ENCODE measurements at regions not wholly inside any gene's neighbourhood (a gene's known extent, or its start where the extent isn't known, plus 50 kb on each side); places are given as distances from the start of the nearest gene placed in this dataset.

GRCh38 chr9:11828201-11828600 is 865.0 kb upstream of the TYRP1 start:
- intact Hi-C loops (cut with DNase I), result no loop called here
- no peaks in the 10 kb centered on the region for H3K9me3 ChIP-seq (ENCODE audit: control insufficient read depth in 2 of 3, insufficient read depth in 1 of 3, low read length in 3 of 3)
- TF ChIP-seq CTCF (IDR thresholded peaks at IDR 0.05; ENCODE audit: borderline replicate concordance, extremely low read depth, insufficient read depth), result no peak
- DNase-seq, result no peak
- no peaks in the 10 kb centered on the region for H3K36me3 ChIP-seq (ENCODE audit: control insufficient read depth in 2 of 3, insufficient read depth in 3 of 3, low read length in 3 of 3)
- FAIRE-seq, result no peak
- no peak overlapping the region for H3K9ac ChIP-seq (ENCODE audit: low read length in 3 of 3)
- no peaks in the 10 kb centered on the region for H3K4me1 ChIP-seq (ENCODE audit: control insufficient read depth in 2 of 3, insufficient read depth in 2 of 3, low read depth in 1 of 3, low read length in 3 of 3)
- no peak overlapping the region for H3K27ac ChIP-seq (ENCODE audit: low read depth in 2 of 2, low read length in 2 of 2)
- no peak overlapping the region for H3K4me3 ChIP-seq (ENCODE audit: low read length in 3 of 3)
- no peaks in the 10 kb centered on the region for H3K27me3 ChIP-seq (ENCODE audit: control insufficient read depth, insufficient read depth, low read length)

GRCh38 chr9:11833056-11833455 is 860.1 kb upstream of the TYRP1 start:
- no peak for DNase-seq
- Histone ChIP-seq H3K9me3 (ENCODE audit: control insufficient read depth in 2 of 3, insufficient read depth in 1 of 3, low read length in 3 of 3) (peaks cover 0 to 10% (median 0%) of the 10 kb centered on the region in 3 donors), H3K36me3 (ENCODE audit: control insufficient read depth in 2 of 3, insufficient read depth in 3 of 3, low read length in 3 of 3) (no peaks in the 10 kb centered on the region), H3K27ac (ENCODE audit: low read depth in 2 of 2, low read length in 2 of 2) (no peak overlapping the region), H3K9ac (ENCODE audit: low read length in 3 of 3) (no peak overlapping the region), H3K27me3 (ENCODE audit: control insufficient read depth, insufficient read depth, low read length) (no peaks in the 10 kb centered on the region), H3K4me1 (ENCODE audit: control insufficient read depth in 2 of 3, insufficient read depth in 2 of 3, low read depth in 1 of 3, low read length in 3 of 3) (no peaks in the 10 kb centered on the region), H3K4me3 (ENCODE audit: low read length in 3 of 3) (no peak overlapping the region)
- FAIRE-seq, result no peak
- intact Hi-C loops (cut with DNase I), result no loop called here
- no peak for TF ChIP-seq CTCF (IDR thresholded peaks at IDR 0.05; ENCODE audit: borderline replicate concordance, extremely low read depth, insufficient read depth)

GRCh38 chr9:11868795-11869194 is 824.4 kb upstream of the TYRP1 start:
- FAIRE-seq (no peak), DNase-seq (no peak)
- Histone ChIP-seq H3K9ac (ENCODE audit: low read length in 3 of 3) (no peak overlapping the region), H3K9me3 (ENCODE audit: control insufficient read depth in 2 of 3, insufficient read depth in 1 of 3, low read length in 3 of 3) (no peaks in the 10 kb centered on the region), H3K36me3 (ENCODE audit: control insufficient read depth in 2 of 3, insufficient read depth in 3 of 3, low read length in 3 of 3) (no peaks in the 10 kb centered on the region), H3K4me1 (ENCODE audit: control insufficient read depth in 2 of 3, insufficient read depth in 2 of 3, low read depth in 1 of 3, low read length in 3 of 3) (no peaks in the 10 kb centered on the region), H3K27ac (ENCODE audit: low read depth in 2 of 2, low read length in 2 of 2) (no peak overlapping the region), H3K4me3 (ENCODE audit: low read length in 3 of 3) (no peak overlapping the region), H3K27me3 (ENCODE audit: control insufficient read depth, insufficient read depth, low read length) (no peaks in the 10 kb centered on the region)
- no peak for TF ChIP-seq CTCF (IDR thresholded peaks at IDR 0.05; ENCODE audit: borderline replicate concordance, extremely low read depth, insufficient read depth)
- intact Hi-C loops (cut with DNase I), result no loop called here

- Histone ChIP-seq H3K4me1 (ENCODE audit: control insufficient read depth in 2 of 3, insufficient read depth in 2 of 3, low read depth in 1 of 3, low read length in 3 of 3) (no peaks in the 10 kb centered on the region), H3K27me3 (ENCODE audit: control insufficient read depth, insufficient read depth, low read length) (no peaks in the 10 kb centered on the region), H3K36me3 (ENCODE audit: control insufficient read depth in 2 of 3, insufficient read depth in 3 of 3, low read length in 3 of 3) (no peaks in the 10 kb centered on the region), H3K9me3 (ENCODE audit: control insufficient read depth in 2 of 3, insufficient read depth in 1 of 3, low read length in 3 of 3) (no peaks in the 10 kb centered on the region), H3K4me3 (ENCODE audit: low read length in 3 of 3) (no peak overlapping the region), H3K27ac (ENCODE audit: low read depth in 2 of 2, low read length in 2 of 2) (no peak overlapping the region), H3K9ac (ENCODE audit: low read length in 3 of 3) (no peak overlapping the region)
- intact Hi-C loops (cut with DNase I), result no loop called here
- no peak for TF ChIP-seq CTCF (IDR thresholded peaks at IDR 0.05; ENCODE audit: borderline replicate concordance, extremely low read depth, insufficient read depth)
- FAIRE-seq (no peak), DNase-seq (no peak)
These were observed 821.3 kb upstream of the TYRP1 start for GRCh38 chr9:11871852-11872251.

All from kidney (tissue), 13 donors.